HL-60 (cell line): ENCODE measurements at regions not wholly inside any gene's neighbourhood (a gene's known extent, or its start where the extent isn't known, plus 50 kb on each side); places are given as distances from the start of the nearest gene placed in this dataset.

Experiments used
- CTCF ChIP-seq: IDR thresholded peaks from one replicate; pipeline ENCODE4 v1.5.1; 2011; ENCODE audit warnings: low read length, control low read depth, inconsistent platforms; ENCODE audit not compliant: insufficient read depth
- POLR2AphosphoS5 ChIP-seq: IDR thresholded peaks from 2 replicates; pipeline ENCODE4 v1.6.1; 2012; ENCODE audit warnings: low read depth

GRCh38 chr17:64723781-64724180, 61.7 kb upstream of the SMURF2 start:
- no peak for TF ChIP-seq CTCF
- TF ChIP-seq POLR2AphosphoS5, result no peak
